ENCODE measurements at regions not wholly inside any gene's neighbourhood (a gene's known extent, or its start where the extent isn't known, plus 50 kb on each side); places are given as distances from the start of the nearest gene placed in this dataset.
"Not testable (repeated sequence)": the region's sequence is repeated elsewhere in the genome, so short reads cannot be mapped to it uniquely, and the experiment has no call there.

DNA sequence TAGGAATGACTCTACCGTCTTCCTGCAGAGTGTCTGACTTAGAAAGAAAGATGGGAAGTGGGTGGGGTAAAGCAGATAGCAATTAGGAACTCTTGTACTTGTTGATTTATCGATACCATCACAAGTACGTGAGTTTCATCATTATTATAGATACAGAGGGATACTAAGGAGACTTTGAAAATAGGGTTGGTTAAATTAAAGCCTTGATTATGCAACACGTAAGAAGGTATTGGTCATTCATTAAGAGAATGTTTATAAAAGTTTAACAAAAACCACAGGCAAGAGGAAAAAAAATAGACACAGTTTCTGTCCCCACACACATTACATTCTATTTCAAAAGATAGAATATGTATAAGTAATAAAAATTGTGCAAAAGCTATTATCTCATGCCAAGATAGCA is 65.9 kb upstream of the UGT2B7 start:
- Histone ChIP-seq H3K36me3 (ENCODE audit: low read depth, low read length) (no peaks in the 10 kb centered on the region), H3K9me3 (ENCODE audit: low read length) (no peaks in the 10 kb centered on the region), H3K4me2 (ENCODE audit: low read length) (no peak overlapping the region), H3K4me3 (ENCODE audit: low read length) (no peak overlapping the region), H3K4me1 (ENCODE audit: insufficient read depth, low read length) (no peaks in the 10 kb centered on the region), H3K27me3 (ENCODE audit: low read length) (no peaks in the 10 kb centered on the region), H3K9me2 (replicated peaks; ENCODE audit: low read length) (no peaks in the 10 kb centered on the region), H3K27ac (ENCODE audit: low read length) (no peak overlapping the region), H2AFZ (ENCODE audit: low read length) (no peak overlapping the region), H4K20me1 (ENCODE audit: low read length) (no peaks in the 10 kb centered on the region), H3K79me2 (ENCODE audit: low read length) (no peaks in the 10 kb centered on the region), H3F3A (ENCODE audit: low read length, unreplicated experiment) (no peaks in the 10 kb centered on the region), H3K9ac (ENCODE audit: low read length) (no peak overlapping the region)
- no peak for ATAC-seq
- BruUV-seq (replicated peaks), result no TSS peak
- ChIA-PET CTCF (no interaction called here), POLR2A (ENCODE audit: unreplicated experiment) (no interaction called here)
- no peak for DNase-seq
- TF ChIP-seq EZH2 (IDR thresholded peaks at IDR 0.05; ENCODE audit: low read length, unreplicated experiment) (no peak), EZH2phosphoT487 (IDR thresholded peaks at IDR 0.05; ENCODE audit: borderline replicate concordance, low read length) (no peak)
- intact Hi-C loops (cut with micrococcal nuclease), result no loop called here

DNA sequence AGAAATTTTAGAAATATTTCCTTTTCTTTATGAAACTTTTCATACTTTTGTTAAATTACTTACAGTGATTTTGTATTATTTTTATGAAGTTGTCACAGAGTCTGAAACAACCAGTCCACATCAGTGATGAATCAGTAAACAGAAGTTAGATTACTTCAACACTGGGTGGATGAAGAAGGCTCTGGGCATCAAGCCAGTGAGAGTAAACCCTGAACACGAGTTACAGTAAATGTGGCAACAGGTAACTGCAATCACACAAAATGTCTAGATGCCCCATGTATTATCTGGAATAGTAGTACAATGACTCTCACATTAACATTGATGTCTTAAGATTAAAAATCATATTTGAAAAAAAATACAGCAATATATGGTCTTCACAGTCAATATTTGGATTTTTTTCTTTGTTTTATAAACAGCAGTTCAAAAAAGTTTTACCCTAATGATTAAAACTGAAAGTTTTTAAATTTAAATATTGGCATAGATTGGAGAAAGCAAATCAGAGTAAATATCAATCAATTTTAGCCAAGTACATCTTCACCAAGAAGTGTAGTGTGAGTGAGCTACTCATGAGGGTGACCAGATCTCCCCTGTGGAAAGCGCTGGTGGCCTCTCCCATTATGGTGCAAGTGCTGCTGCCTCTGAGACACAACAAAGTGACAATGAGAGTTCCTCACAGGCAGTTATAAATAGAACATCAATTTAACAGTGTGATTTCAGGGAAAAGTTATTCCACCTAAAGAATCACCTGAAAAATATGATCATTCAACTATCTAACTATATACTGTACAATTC is 63.2 kb upstream of the UGT2B7 start:
- TF ChIP-seq EZH2phosphoT487 (IDR thresholded peaks at IDR 0.05; ENCODE audit: borderline replicate concordance, low read length), result no peak
- no peak for TF ChIP-seq EZH2 (IDR thresholded peaks at IDR 0.05; ENCODE audit: low read length, unreplicated experiment)
- no peak for TF ChIP-seq CTCF (conservative IDR thresholded peaks at IDR 0.05; ENCODE audit: low read depth, low read length)
- Histone ChIP-seq H3K9me2 (replicated peaks; ENCODE audit: low read length) (no peaks in the 10 kb centered on the region), H3K27ac (ENCODE audit: low read length) (no peak overlapping the region), H3K4me2 (ENCODE audit: low read length) (no peak overlapping the region), H3K36me3 (ENCODE audit: low read depth, low read length) (no peaks in the 10 kb centered on the region), H3K27me3 (ENCODE audit: low read length) (no peaks in the 10 kb centered on the region), H2AFZ (ENCODE audit: low read length) (no peak overlapping the region), H3K79me2 (ENCODE audit: low read length) (no peaks in the 10 kb centered on the region), H3F3A (ENCODE audit: low read length, unreplicated experiment) (no peaks in the 10 kb centered on the region), H4K20me1 (ENCODE audit: low read length) (no peaks in the 10 kb centered on the region), H3K9me3 (ENCODE audit: low read length) (no peaks in the 10 kb centered on the region), H3K4me1 (ENCODE audit: insufficient read depth, low read length) (peaks cover 2% of the 10 kb centered on the region), H3K9ac (ENCODE audit: low read length) (no peak overlapping the region), H3K4me3 (ENCODE audit: low read length) (no peak overlapping the region)
- BruUV-seq (replicated peaks), result no TSS peak
- DNase-seq (peak; percentile 56), ATAC-seq (0 out of 2 replicates have a peak, but pooled peaks have one; percentile 31)
- ChIA-PET CTCF (no interaction called here), POLR2A (ENCODE audit: unreplicated experiment) (no interaction called here)
- intact Hi-C loops (cut with micrococcal nuclease), result no loop called here

- CTCF ChIA-PET; DNase-seq; H3K4me2 ChIP-seq (ENCODE audit: low read length); H3K9me3 ChIP-seq (ENCODE audit: low read length); H3F3A ChIP-seq (ENCODE audit: low read length, unreplicated experiment); H3K27ac ChIP-seq (ENCODE audit: low read length); H3K9ac ChIP-seq (ENCODE audit: low read length); intact Hi-C loops (cut with micrococcal nuclease); H4K20me1 ChIP-seq (ENCODE audit: low read length); H3K4me3 ChIP-seq (ENCODE audit: low read length); ATAC-seq; H3K9me2 ChIP-seq (replicated peaks; ENCODE audit: low read length); POLR2A ChIA-PET (ENCODE audit: unreplicated experiment); BruUV-seq (replicated peaks); H3K36me3 ChIP-seq (ENCODE audit: low read depth, low read length); H3K79me2 ChIP-seq (ENCODE audit: low read length); H3K27me3 ChIP-seq (ENCODE audit: low read length); H2AFZ ChIP-seq (ENCODE audit: low read length): not testable (repeated sequence)
- peaks cover 14% of the 10 kb centered on the region for H3K4me1 ChIP-seq (ENCODE audit: insufficient read depth, low read length)
These were observed 61.9 kb upstream of the UGT2B7 start for GRCh38 chr4:69034315-69034740.
